ENCODE measurements at regions not wholly inside any gene's neighbourhood (a gene's known extent, or its start where the extent isn't known, plus 50 kb on each side); places are given as distances from the start of the nearest gene placed in this dataset.

DNA sequence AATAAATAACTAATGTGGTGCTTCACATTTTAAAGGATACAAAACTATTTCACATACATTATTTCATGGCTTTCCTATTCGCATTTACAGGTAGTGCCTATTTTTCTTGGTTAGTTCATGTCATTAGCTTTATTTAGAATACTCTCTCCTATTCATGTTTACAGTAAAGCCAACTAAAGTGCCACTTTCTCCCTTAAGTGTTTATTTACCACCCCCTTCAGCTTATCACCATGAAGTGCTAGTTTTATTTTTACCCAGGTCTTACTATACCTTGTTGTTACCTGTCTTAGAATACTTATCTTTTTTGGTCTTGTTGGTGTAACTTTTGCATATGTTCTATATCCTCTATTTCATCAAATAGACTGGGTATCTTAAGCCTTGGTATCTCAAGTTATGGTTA, 715.2 kb upstream of the TENM4 start:
- TF ChIP-seq YY1 (IDR thresholded peaks at IDR 0.05; ENCODE audit: insufficient read depth, insufficient read length) (no peak), ZNF274 (IDR thresholded peaks at IDR 0.05; ENCODE audit: low read depth, low read length) (no peak)
